Lung (tissue), 11 donors: ENCODE measurements at regions not wholly inside any gene's neighbourhood (a gene's known extent, or its start where the extent isn't known, plus 50 kb on each side); places are given as distances from the start of the nearest gene placed in this dataset.

Experiments used
- ATAC-seq: fragments of 200-7000 bp; cut with Tn5 transposase; one replicate; pipeline ENCODE4 v1.9.1; 2020; ENCODE audit warnings: moderate number of reproducible peaks; ENCODE audit not compliant: insufficient read depth, low FRiP score
- DNase-seq, 3 donors: peaks; one replicate each; pipeline ENCODE4 v3.0.0-alpha.2; 2013 to 2017
- H3K27ac ChIP-seq, 2 donors: one replicate each; pipeline ENCODE4 v1.5.1; 2013; ENCODE audit warnings: mild to moderate bottlenecking in 2 of 2, moderate library complexity in 2 of 2, control low read depth in 1 of 2, inconsistent platforms in 1 of 2, low read depth in 1 of 2, low read length in 1 of 2
- H3K27me3 ChIP-seq, 3 donors: one replicate each; pipeline ENCODE4 v1.5.1; 2013; ENCODE audit warnings: low read length in 2 of 3; ENCODE audit not compliant: control insufficient read depth in 3 of 3, insufficient read depth in 3 of 3
- H3K36me3 ChIP-seq, 4 donors: one replicate each; pipeline ENCODE4 v1.5.1; 2013; ENCODE audit warnings: low read length in 4 of 4, mild to moderate bottlenecking in 1 of 4, moderate library complexity in 1 of 4; ENCODE audit not compliant: control insufficient read depth in 4 of 4, insufficient read depth in 4 of 4
- H3K4me1 ChIP-seq, 5 donors: one replicate each; pipeline ENCODE4 v1.5.1; 2013; ENCODE audit warnings: low read length in 5 of 5, mild to moderate bottlenecking in 2 of 5, moderate library complexity in 1 of 5; ENCODE audit not compliant: control insufficient read depth in 5 of 5, insufficient read depth in 5 of 5
- H3K4me3 ChIP-seq: one replicate; pipeline ENCODE4 v1.5.1; 2013; ENCODE audit warnings: mild to moderate bottlenecking, control low read depth, moderate library complexity
- H3K9ac ChIP-seq, 2 donors: one replicate each; pipeline ENCODE4 v1.5.1; 2013; ENCODE audit warnings: low read length in 2 of 2, control low read depth in 1 of 2; ENCODE audit not compliant: insufficient read depth in 1 of 2
- H3K9me3 ChIP-seq, 4 donors: one replicate each; pipeline ENCODE4 v1.5.1; 2013; ENCODE audit warnings: low read length in 3 of 4, mild to moderate bottlenecking in 1 of 4, moderate library complexity in 1 of 4; ENCODE audit not compliant: control insufficient read depth in 4 of 4, insufficient read depth in 3 of 4
- CTCF ChIP-seq: IDR thresholded peaks from 2 replicates; pipeline ENCODE4 v1.5.1; 2012; ENCODE audit warnings: mild to moderate bottlenecking; ENCODE audit errors: control extremely low read depth, extremely low read depth
- WGBS, 2 donors: extraction: QIAGEN DNeasy Blood & Tissue Kit; methylation state at CpG; one replicate each; pipeline ENCODE4 v1.1.7; 2013; 5-methylcytosine and 5-hydroxymethylcytosine counted together
- donor health status: control.
- donor health status: control.
- donor health status: Bipolar disorder and iron deficiency.
- donor health status: healthy.
- donor health status: DM: yes; HTN: yes; CAD: no.

GRCh38 chr5:2140501-2141175, 257.9 kb upstream of the IRX4 start:
- WGBS, 2 donors, result 72 to 80% methylated on average over 25 of the region's 25 CpGs
- Histone ChIP-seq H3K36me3 (no peaks in the 10 kb centered on the region), H3K4me3 (no peak overlapping the region), H3K27ac (no peak overlapping the region), H3K9ac (no peak overlapping the region), H3K27me3 (peaks cover 0 to 11% (median 4%) of the 10 kb centered on the region in 3 donors), H3K9me3 (peaks cover 0 to 13% (median 0%) of the 10 kb centered on the region in 4 donors), H3K4me1 (no peaks in the 10 kb centered on the region)
- TF ChIP-seq CTCF, result no peak
- ATAC-seq (no peak), DNase-seq (no peak)

DNA sequence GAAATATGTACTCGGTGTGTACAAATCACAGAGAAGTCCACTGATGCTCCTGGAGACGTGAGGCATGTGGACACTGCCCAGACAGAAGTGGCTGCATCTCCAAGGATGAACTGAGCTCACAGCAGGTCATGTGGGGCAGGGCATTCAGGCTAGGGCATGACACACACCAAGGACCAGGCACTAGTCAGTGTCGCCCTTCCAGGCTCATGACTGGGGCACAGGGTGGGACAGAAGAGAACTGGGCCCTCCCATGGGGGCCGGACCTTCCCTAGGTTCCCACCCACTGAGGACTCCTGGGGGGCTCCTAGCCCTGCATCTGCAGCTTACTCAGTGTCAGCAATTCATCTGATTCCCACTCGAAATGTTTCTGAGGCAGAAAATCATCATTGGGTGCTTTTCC, 256.8 kb upstream of the IRX4 start:
- peaks cover 0 to 12% (median 0%) of the 10 kb centered on the region in 4 donors for H3K9me3 ChIP-seq
- no peak for TF ChIP-seq CTCF
- no peak for ATAC-seq
- no peaks in the 10 kb centered on the region for H3K36me3 ChIP-seq
- H3K27me3 ChIP-seq, result peaks cover 0 to 11% (median 4%) of the 10 kb centered on the region in 3 donors
- H3K27ac ChIP-seq, result no peak overlapping the region
- no peak overlapping the region for H3K4me3 ChIP-seq
- no peak for DNase-seq
- no peak overlapping the region for H3K9ac ChIP-seq
- H3K4me1 ChIP-seq, result no peaks in the 10 kb centered on the region
- WGBS, 2 donors, result 78 to 84% methylated on average over 5 of the region's 5 CpGs

GRCh38 chr5:2138896-2139295, 256.2 kb upstream of the IRX4 start:
- ATAC-seq (no peak), DNase-seq (no peak)
- Histone ChIP-seq H3K27me3 (peaks cover 0 to 11% (median 4%) of the 10 kb centered on the region in 3 donors), H3K36me3 (no peaks in the 10 kb centered on the region), H3K27ac (no peak overlapping the region), H3K4me3 (no peak overlapping the region), H3K4me1 (no peaks in the 10 kb centered on the region), H3K9ac (no peak overlapping the region), H3K9me3 (peaks cover 0 to 6% (median 0%) of the 10 kb centered on the region in 4 donors)
- no peak for TF ChIP-seq CTCF
- 85 to 90% methylated on average over 12 of the region's 12 CpGs for WGBS, 2 donors
